Aorta (tissue), 5 donors: ENCODE measurements at regions not wholly inside any gene's neighbourhood (a gene's known extent, or its start where the extent isn't known, plus 50 kb on each side); places are given as distances from the start of the nearest gene placed in this dataset.

Source experiments
- ATAC-seq: fragments of 200-7000 bp; cut with Tn5 transposase; one replicate; pipeline ENCODE4 v1.9.1; 2022; ENCODE audit warnings: moderate library complexity; ENCODE audit not compliant: low FRiP score
- DNase-seq, 2 donors: peaks; one replicate each; pipeline ENCODE4 v3.0.0-alpha.2; 2020
- H3K27ac ChIP-seq, 2 donors: one replicate each; pipeline ENCODE4 v1.5.1; 2013; ENCODE audit warnings: low read length in 2 of 2, mild to moderate bottlenecking in 2 of 2, moderate library complexity in 2 of 2, control low read depth in 1 of 2, inconsistent platforms in 1 of 2, low read depth in 1 of 2
- H3K27me3 ChIP-seq, 2 donors: one replicate each; pipeline ENCODE4 v1.6.1; 2013; ENCODE audit warnings: control low read depth in 1 of 2, low read length in 1 of 2, mild to moderate bottlenecking in 1 of 2, moderate library complexity in 1 of 2; ENCODE audit not compliant: insufficient read depth in 2 of 2, control insufficient read depth in 1 of 2
- H3K36me3 ChIP-seq, 2 donors: one replicate each; pipeline ENCODE4 v1.6.1; 2013; ENCODE audit warnings: control low read depth in 1 of 2, low read length in 1 of 2, mild to moderate bottlenecking in 1 of 2; ENCODE audit not compliant: insufficient read depth in 2 of 2, control insufficient read depth in 1 of 2
- H3K4me1 ChIP-seq, 2 donors: one replicate each; pipeline ENCODE4 v1.6.1; 2013; ENCODE audit warnings: low read length in 2 of 2, control low read depth in 1 of 2, mild to moderate bottlenecking in 1 of 2, moderate library complexity in 1 of 2; ENCODE audit not compliant: insufficient read depth in 2 of 2, control insufficient read depth in 1 of 2
- H3K4me3 ChIP-seq, 2 donors: one replicate each; pipeline ENCODE4 v1.5.1; 2013; ENCODE audit warnings: low read length in 2 of 2, control low read depth in 1 of 2, mild to moderate bottlenecking in 1 of 2
- H3K9me3 ChIP-seq: one replicate; pipeline ENCODE4 v1.6.1; 2013; ENCODE audit warnings: mild to moderate bottlenecking, low read length; ENCODE audit not compliant: control insufficient read depth
- WGBS, 2 donors: extraction: QIAGEN DNeasy Blood & Tissue Kit; methylation state at CpG; one replicate each; pipeline ENCODE4 v1.1.7; 2013; 5-methylcytosine and 5-hydroxymethylcytosine counted together
- intact Hi-C, 2 donors: fragments of 100-400 bp; cut with DNase I; formaldehyde crosslinking; loops; one replicate each; pipeline versions ENCODE4 v1.14.2 to v1.15.0; 2022
- donor health status: healthy with polysubstance abuse.
- donor health status: Bipolar disorder and iron deficiency.
- donor health status: DM: no; HTN: no; CAD: no.
- donor health status: DM: no; HTN: no; CAD: no.
- donor health status: DM: yes; HTN: yes; CAD: no.

- Histone ChIP-seq H3K4me1 (no peaks in the 10 kb centered on the region), H3K9me3 (no peaks in the 10 kb centered on the region), H3K27ac (no peak overlapping the region), H3K36me3 (no peaks in the 10 kb centered on the region), H3K27me3 (no peaks in the 10 kb centered on the region), H3K4me3 (no peak overlapping the region)
- 82 to 83% methylated on average over 4 of the region's 4 CpGs for WGBS, 2 donors
- ATAC-seq (no peak), DNase-seq (no peak)
- intact Hi-C loops: no loop called here
Measured at GRCh38 chr13:91157273-91158016, 190.0 kb upstream of the MIR17HG start.

GRCh38 chr13:91158017-91158395 lies 189.5 kb upstream of the MIR17HG start:
- Histone ChIP-seq H3K27ac (no peak overlapping the region), H3K4me1 (no peaks in the 10 kb centered on the region), H3K9me3 (no peaks in the 10 kb centered on the region), H3K4me3 (no peak overlapping the region), H3K27me3 (no peaks in the 10 kb centered on the region), H3K36me3 (no peaks in the 10 kb centered on the region)
- intact Hi-C loops: no loop called here
- ATAC-seq: no peak
- DNase-seq: no peak
- WGBS, 2 donors: 6 to 7% methylated on average over 4 of the region's 4 CpGs

GRCh38 chr13:91162180-91162579 lies 185.3 kb upstream of the MIR17HG start:
- Histone ChIP-seq H3K4me3 (no peak overlapping the region), H3K27me3 (no peaks in the 10 kb centered on the region), H3K36me3 (no peaks in the 10 kb centered on the region), H3K9me3 (no peaks in the 10 kb centered on the region), H3K4me1 (no peaks in the 10 kb centered on the region), H3K27ac (no peak overlapping the region)
- ATAC-seq: no peak
- no peak for DNase-seq
- 92 to 93% methylated on average over 3 of the region's 3 CpGs for WGBS, 2 donors
- intact Hi-C loops: no loop called here

GRCh38 chr13:91162589-91162988 lies 184.9 kb upstream of the MIR17HG start:
- 18 to 27% methylated on average over 1 of the region's 1 CpG for WGBS, 2 donors
- Histone ChIP-seq H3K27ac (no peak overlapping the region), H3K36me3 (no peaks in the 10 kb centered on the region), H3K4me1 (no peaks in the 10 kb centered on the region), H3K4me3 (no peak overlapping the region), H3K27me3 (no peaks in the 10 kb centered on the region), H3K9me3 (no peaks in the 10 kb centered on the region)
- no peak for DNase-seq
- intact Hi-C loops: no loop called here
- ATAC-seq: no peak

GRCh38 chr13:91165758-91166157 lies 181.7 kb upstream of the MIR17HG start:
- Histone ChIP-seq H3K36me3 (no peaks in the 10 kb centered on the region), H3K27ac (no peak overlapping the region), H3K9me3 (no peaks in the 10 kb centered on the region), H3K4me1 (no peaks in the 10 kb centered on the region), H3K27me3 (no peaks in the 10 kb centered on the region), H3K4me3 (no peak overlapping the region)
- DNase-seq (no peak), ATAC-seq (no peak)
- WGBS, 2 donors: 95 to 98% methylated on average over 3 of the region's 3 CpGs
- intact Hi-C loops: loop anchor here (5.0 kb wide), 1 partner anchor 33 kb away; no protein-coding TSS in a partner anchor

GRCh38 chr13:91166714-91167511 lies 180.6 kb upstream of the MIR17HG start:
- intact Hi-C loops: loop anchor here (5.0 kb wide), 1 partner anchor 35 kb away; no protein-coding TSS in a partner anchor
- ATAC-seq (no peak), DNase-seq (no peak)
- WGBS, 2 donors: 96 to 99% methylated on average over 2 of the region's 2 CpGs
- Histone ChIP-seq H3K36me3 (no peaks in the 10 kb centered on the region), H3K4me1 (no peaks in the 10 kb centered on the region), H3K9me3 (no peaks in the 10 kb centered on the region), H3K4me3 (no peak overlapping the region), H3K27me3 (peaks cover 0 to 2% of the 10 kb centered on the region in 2 donors), H3K27ac (no peak overlapping the region)

- no peak overlapping the region for H3K4me3 ChIP-seq
- ATAC-seq (no peak), DNase-seq (no peak)
- no peaks in the 10 kb centered on the region for H3K36me3 ChIP-seq
- no peaks in the 10 kb centered on the region for H3K4me1 ChIP-seq
- intact Hi-C loops: loop anchor here (5.0 kb wide), 1 partner anchor 36 kb away; no protein-coding TSS in a partner anchor
- H3K9me3 ChIP-seq: no peaks in the 10 kb centered on the region
- peaks cover 0 to 2% of the 10 kb centered on the region in 2 donors for H3K27me3 ChIP-seq
- no peak overlapping the region for H3K27ac ChIP-seq
- WGBS, 2 donors: 67 to 68% methylated on average over 4 of the region's 4 CpGs
Measured at GRCh38 chr13:91167706-91168385, 179.6 kb upstream of the MIR17HG start.

- Histone ChIP-seq H3K4me3 (no peak overlapping the region), H3K36me3 (no peaks in the 10 kb centered on the region), H3K27me3 (peaks cover 0 to 2% of the 10 kb centered on the region in 2 donors), H3K4me1 (no peaks in the 10 kb centered on the region), H3K27ac (no peak overlapping the region), H3K9me3 (no peaks in the 10 kb centered on the region)
- ATAC-seq (no peak), DNase-seq (no peak)
- WGBS, 2 donors: 37 to 48% methylated on average over 4 of the region's 4 CpGs
- intact Hi-C loops: loop anchor here (5.0 kb wide), 1 partner anchor 36 kb away; no protein-coding TSS in a partner anchor
Measured at GRCh38 chr13:91168386-91168711, 179.1 kb upstream of the MIR17HG start.
